Caki2 (cell line): ENCODE measurements at regions not wholly inside any gene's neighbourhood (a gene's known extent, or its start where the extent isn't known, plus 50 kb on each side); places are given as distances from the start of the nearest gene placed in this dataset.
A peak's percentile ranks its signal among the peaks of the same experiment; 100 is the strongest.

ENCODE experiments used
- DNase-seq: peaks from one replicate; pipeline ENCODE4 v3.0.0-alpha.2; 2015; ENCODE audit warnings: low read depth
- in situ Hi-C: cut with HindIII; loops from 2 replicates; pipeline ENCODE4 v1.10.0; 2016; ENCODE audit warnings: low sequenced_read_pairs, low pct_unique_long_range_greater_than_20kb, mixed read lengths

DNA sequence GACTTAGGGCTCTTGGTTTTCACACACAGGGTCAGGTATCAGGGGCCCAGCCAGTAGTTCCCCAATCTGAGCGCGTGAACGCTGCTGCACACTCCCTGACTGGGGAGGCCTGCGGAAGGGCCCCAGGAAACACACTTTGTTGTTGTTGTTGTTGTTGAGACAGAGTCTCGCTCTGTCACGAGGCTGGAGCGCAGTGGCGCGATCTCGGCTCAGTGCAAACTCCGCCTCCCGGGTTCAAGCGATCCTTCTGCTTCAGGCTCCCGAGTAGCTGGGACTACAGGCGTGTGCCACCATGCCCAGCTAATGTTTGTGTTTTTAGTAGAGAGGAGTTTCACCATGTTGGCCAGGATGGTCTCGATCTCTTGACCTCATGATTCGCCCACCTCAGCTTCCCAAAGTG, 190.4 kb upstream of the GPR12 start:
- no peak for DNase-seq
- in situ Hi-C loops = no loop called here

DNA sequence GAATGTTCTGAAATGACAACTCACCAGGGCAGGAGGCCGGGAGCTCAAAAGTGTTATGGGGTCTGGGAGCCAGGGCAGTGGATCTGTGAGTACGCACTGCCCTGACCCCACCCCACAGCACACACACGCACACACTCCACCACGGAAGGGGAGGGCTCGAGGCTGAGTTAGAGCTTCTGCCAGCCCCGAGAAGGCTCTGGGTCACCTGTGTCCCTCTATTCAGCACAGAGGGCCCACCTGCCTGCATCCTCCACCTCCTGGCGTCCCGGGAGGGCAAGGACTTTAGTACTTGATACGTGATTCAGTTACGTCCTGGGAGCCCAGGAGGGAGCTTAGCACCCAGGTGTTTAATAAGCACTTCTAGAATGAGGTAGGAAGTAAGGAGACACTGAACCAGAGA, 190.0 kb upstream of the GPR12 start:
- no peak for DNase-seq
- in situ Hi-C loops = no loop called here

- no peak for DNase-seq
- in situ Hi-C loops = no loop called here
Observed at GRCh38 chr13:26949701-26950502, 189.3 kb upstream of the GPR12 start.

DNA sequence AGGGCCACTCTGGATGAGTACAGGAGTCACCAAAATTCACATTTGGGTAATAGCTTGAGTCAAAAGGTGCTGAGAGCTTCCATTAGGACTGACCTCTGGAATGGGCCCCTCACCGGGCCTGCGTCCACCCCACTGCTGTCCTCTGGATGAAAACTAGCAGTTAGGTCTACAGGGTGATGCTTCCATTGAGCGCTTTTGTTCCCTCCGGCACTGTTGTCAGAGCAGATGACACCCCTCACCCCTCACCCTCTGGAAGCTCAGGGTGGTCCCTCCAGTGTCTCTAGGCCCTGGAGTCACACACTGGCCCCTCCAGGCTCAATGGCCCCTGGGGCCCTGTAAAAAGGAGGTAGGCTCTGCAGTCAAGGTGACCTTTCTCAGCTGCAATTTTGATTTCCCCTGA, 187.8 kb upstream of the GPR12 start:
- in situ Hi-C loops = no loop called here

DNA sequence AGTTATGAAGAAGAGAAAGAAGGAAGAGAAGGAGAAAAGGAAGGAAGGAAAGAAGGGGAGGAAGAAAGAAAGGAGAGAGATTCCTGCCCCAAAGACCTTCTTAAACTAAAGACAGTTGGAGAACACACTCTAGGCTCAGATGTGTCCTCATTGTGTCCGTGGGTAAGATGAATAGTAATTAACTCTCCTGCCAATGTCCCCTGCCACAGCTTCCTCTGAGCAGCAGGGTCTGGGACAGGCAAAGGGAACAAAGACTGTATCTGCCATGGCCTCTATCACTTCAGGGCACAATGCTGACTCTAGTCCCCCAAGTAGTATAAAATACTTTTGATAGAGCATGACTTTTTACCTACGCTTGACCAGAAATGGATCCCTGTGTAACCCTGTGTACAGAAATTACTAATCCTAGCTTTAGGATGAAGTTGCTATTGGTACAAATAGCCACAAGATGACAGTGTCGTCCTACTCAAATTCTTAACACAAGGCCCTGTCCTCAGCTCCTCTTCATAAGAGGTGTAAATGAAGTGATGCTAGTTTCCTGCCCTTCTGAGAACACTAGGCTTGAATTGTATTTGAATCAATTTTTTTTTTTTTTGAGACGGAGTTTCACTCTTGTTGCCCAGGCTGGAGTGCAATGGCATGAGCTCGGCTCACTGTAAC, 186.2 kb upstream of the GPR12 start:
- in situ Hi-C loops = no loop called here
- peak; percentile 45 for DNase-seq

More for the DNA sequence above, 187.8 kb upstream of the GPR12 start:
- DNase-seq = no peak

- in situ Hi-C loops = no loop called here
Observed at GRCh38 chr13:26943748-26944147, 183.2 kb upstream of the GPR12 start.

GRCh38 chr13:26942184-26942583, 181.6 kb upstream of the GPR12 start:
- in situ Hi-C loops = no loop called here

More at GRCh38 chr13:26943748-26944147, 183.2 kb upstream of the GPR12 start:
- DNase-seq = no peak

DNA sequence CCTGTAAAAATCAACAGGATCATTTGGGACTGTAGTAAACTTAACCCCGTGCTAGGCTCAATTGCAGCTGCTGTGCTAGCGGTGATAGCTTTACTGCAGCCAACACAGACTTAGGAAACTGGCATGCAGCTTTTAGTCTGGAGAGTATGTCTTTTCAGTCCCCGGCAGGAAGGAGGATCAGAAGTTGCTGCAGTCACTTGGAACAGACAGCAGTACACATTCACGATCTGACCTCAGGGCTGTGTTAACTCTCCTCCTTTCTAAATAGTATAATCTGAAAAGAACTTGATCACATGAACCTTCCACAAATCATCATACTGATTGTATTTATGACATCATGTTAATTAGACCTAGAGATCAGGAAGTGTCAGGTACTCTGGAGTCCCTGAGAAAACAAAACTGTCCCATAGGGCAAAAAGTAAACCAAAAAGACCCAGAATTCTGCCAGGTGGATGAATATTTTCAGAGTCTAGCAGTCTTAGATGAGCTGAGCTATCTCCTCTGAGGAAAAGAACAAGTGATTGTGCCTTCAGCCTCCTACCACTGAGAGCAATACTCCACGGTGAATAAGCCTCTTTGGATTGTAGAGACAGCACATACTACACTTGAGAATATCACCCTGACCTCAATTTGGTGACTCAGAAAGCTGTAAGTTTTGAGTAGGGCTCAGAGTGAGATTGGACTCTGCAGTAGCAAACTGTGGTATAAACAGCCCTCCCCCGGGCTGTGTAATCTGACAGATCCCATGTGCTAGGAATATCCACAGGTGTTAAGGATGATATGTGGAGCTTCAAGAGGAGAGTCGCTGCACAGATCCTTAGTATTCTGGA, 181.0 kb upstream of the GPR12 start:
- no peak for DNase-seq
- in situ Hi-C loops = no loop called here

More at GRCh38 chr13:26942184-26942583, 181.6 kb upstream of the GPR12 start:
- no peak for DNase-seq

DNA sequence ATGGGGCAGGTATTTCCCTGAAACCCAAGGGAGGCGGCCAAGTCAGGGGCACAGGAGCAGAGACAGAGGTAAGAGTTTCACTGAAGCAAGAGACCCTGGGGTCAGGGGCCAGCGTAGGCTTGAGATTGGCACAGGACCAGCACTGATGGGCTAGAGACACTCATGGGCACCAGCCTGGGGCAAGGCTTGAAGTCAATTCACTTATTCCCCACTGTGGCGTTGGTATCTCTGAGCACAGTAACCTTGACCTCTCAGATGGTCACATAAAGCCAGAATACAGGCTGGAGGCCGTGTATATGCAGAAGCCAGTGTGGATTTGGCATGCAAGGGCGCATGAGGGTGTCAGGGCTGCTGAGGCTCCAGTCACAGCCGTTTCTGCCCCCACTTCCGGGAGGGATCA, 173.5 kb upstream of the GPR12 start:
- in situ Hi-C loops = no loop called here
- DNase-seq = no peak

- in situ Hi-C loops = no loop called here
- no peak for DNase-seq
Observed at GRCh38 chr13:26932465-26932864, 171.9 kb upstream of the GPR12 start.

DNA sequence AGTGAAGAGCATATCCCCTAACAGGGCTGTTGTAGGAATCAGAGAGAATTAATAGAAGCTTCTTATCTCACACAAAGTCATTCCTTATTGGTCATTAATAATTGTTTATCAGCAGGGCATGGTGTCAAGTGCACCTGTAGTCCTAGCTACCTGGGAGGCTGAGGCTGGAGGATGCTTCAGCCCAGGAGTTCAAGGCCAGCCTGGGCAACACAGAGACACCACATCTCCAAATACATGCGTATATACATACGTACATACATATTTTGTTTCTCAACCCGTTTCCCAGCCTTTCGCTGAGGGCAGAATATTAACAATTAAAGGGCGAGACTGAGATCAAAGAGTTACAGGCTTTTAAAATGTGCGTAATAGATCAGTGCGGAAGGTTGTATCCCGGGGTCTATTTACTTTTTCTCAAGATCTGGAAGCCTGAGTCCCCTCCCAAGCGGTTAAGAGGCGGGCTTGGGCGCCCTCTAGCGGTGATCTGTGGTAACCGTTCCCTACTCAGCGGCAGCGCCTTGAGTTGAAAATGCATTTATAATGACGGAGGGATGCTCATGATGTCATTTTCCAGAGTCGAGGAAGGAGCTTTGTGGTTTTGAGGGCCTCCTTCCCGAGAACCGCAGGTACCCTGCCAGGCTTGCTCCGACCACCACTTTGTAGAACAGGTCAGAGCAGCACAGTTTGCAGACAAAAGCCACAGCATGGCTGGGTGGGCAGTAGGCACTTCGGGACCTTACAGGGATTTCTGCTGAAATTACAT, 169.6 kb upstream of the GPR12 start:
- in situ Hi-C loops = no loop called here
- DNase-seq = peak; percentile 61

DNA sequence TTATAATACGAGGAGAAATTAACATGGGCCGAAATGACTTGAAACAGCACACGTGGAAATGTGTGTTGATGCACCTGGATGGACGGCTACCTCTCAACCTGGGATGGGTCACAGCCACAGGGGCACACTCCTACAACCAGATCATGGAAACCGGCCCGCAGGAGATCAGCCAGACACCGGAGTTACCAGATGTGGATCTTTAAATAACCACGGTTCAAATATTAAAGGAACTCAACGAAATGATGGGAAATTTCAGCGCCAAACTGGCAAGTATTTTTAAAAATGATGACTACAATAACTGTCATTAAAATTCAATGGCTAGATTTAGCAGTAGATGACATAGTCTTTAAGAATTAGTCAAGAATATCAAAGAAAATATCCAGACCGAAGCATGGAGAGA, 166.9 kb upstream of the GPR12 start:
- DNase-seq = no peak
- in situ Hi-C loops = no loop called here

- in situ Hi-C loops = no loop called here
- no peak for DNase-seq
Observed at GRCh38 chr13:26926371-26926770, 165.8 kb upstream of the GPR12 start.

- in situ Hi-C loops = no loop called here
- peak; percentile 12 for DNase-seq
Observed at GRCh38 chr13:26923824-26924605, 163.4 kb upstream of the GPR12 start.

DNA sequence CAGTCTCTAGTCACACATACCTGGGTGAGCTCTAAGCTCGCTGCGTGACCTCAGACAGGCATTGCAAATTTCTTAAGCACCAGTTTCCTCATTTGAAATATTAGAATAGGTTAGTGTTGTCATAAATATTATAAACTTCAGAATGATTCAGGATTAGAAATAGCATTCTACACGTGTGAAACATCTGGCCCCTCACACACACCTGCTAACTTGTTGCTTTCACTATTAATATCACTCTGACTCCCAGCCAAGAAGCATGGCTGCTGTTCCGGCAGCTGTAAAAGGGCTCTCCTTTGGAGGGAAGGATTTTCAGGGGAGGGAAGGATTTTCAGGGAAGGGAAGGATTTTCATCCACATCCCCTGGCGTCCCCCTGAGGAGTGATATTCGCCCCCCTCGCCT, 161.3 kb upstream of the GPR12 start:
- no peak for DNase-seq
- in situ Hi-C loops = no loop called here

DNA sequence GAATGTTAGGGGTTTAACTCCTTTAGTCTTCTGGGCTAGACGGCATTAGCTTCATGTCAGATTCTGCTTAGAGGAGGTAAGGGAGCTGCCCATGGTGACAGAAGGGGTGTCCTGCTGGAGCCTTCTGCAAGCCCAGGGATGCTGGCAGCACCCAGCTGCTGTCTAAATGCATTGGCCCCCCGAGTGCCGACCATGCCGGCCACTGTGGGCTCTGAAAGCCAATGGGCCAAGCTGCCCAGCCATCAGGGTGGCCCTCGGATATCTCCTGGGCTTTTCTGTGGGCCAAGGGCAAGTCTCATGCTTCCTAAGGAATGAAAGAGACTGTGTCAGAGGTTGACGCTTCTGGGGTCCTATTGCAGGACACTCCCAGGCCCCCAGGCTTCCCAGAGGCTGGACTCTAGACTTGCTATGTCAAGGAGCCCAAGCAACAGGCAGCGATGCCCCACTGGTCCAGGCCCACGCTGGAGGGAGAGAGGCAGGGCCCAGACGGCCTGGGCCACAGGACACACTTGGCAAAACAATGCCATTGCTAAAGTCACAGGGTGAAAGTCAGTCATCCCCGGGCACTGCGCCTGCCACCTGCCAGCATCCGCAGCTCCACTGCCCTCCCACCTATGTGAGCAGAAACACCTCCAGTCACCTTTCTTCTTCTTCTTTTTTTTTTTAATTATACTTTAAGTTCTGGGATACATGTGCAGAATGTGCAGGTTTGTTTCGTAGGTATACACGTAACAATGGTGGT, 160.2 kb upstream of the GPR12 start:
- DNase-seq = no peak
- in situ Hi-C loops = no loop called here

DNA sequence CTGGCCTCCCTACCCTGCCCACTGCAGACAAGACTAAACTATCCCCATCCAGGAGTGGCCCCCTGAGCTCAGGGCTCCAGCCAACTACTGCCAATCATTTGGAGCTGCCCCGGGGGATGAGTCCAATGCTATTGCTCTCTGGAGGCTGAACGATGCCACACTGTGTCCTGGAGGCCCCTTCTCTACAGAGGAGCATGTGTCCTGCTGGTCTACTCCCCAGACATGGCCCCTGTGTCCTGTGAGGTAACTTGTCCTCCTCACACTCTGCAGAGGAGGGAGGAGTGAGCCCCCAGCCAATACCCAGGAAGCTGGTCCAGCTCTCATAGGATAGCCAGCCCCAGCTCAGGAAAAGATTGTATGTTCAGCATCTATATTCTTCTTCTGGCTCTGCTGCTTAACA, 159.1 kb upstream of the GPR12 start:
- DNase-seq = no peak
- in situ Hi-C loops = no loop called here
